Spleen (tissue), 7 donors: ENCODE measurements at regions not wholly inside any gene's neighbourhood (a gene's known extent, or its start where the extent isn't known, plus 50 kb on each side); places are given as distances from the start of the nearest gene placed in this dataset.

Experiments
- POLR2A ChIP-seq, 3 donors: fragments of 450-650 bp; IDR thresholded peaks; one replicate each; pipeline ENCODE4 v1.5.1; 2017; ENCODE audit warnings: antibody characterized with exemption in 3 of 3, mild to moderate bottlenecking in 1 of 3
- TF ChIP-seq, protein P1 (sequence below), 11 experiments: fragments of 200-600 bp in 7 of 11; fragments of 450-650 bp in 4 of 11; sonication (generic) in 4 of 11; IDR thresholded peaks in 8 of 11; conservative IDR thresholded peaks in 3 of 11; 1 replicate in 7 of 11; 2 replicates in 4 of 11; pipeline versions ENCODE4 v1.4.0 to v1.8.0; 2016 to 2021; ENCODE audit warnings: antibody characterized with exemption in 11 of 11, inconsistent platforms in 4 of 11, mild to moderate bottlenecking in 1 of 11
- donor health status: DM: no; HTN: no; CAD: no; lungs with moderate emphysema.
- donor health status: DM: no; HTN: no; CAD: no.
- donor health status: DM: no; HTN: no; CAD: no.

DNA sequence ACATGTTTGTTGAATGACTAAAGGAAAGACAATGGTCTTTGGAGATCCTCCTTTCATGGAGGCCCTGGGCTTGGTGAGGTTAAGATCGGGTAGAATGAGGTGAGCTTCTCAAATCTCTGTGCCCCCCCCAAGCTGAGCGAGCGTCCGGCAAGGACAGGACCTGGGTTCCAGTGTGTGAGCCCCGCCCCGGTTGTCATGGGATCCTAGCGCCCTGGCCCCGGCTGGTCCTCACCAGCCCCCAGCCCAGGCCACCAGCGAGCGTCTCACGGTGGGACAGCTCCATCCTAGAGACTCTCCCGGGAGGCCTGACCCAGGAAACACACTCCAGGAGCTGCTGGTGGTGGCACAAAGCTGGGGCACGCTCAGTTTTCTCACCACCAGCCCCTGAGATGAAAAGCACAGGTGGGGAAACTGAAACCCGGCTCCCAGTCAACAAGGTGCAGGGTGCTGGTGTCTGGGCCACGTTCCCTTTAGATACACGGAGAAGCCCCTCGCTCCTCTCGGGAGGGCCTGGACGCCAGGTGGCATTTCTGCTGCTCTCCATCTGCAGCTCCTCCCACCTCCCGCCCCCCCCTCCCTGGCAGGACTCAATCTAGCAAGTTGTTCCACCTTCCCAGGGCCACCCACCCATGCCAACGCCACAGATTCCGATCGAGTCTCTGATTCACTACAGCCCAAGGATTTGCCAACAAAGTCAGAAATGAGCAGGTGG lies 131.3 kb upstream of the PPP1R26 start:
- TF ChIP-seq, protein P1, sequence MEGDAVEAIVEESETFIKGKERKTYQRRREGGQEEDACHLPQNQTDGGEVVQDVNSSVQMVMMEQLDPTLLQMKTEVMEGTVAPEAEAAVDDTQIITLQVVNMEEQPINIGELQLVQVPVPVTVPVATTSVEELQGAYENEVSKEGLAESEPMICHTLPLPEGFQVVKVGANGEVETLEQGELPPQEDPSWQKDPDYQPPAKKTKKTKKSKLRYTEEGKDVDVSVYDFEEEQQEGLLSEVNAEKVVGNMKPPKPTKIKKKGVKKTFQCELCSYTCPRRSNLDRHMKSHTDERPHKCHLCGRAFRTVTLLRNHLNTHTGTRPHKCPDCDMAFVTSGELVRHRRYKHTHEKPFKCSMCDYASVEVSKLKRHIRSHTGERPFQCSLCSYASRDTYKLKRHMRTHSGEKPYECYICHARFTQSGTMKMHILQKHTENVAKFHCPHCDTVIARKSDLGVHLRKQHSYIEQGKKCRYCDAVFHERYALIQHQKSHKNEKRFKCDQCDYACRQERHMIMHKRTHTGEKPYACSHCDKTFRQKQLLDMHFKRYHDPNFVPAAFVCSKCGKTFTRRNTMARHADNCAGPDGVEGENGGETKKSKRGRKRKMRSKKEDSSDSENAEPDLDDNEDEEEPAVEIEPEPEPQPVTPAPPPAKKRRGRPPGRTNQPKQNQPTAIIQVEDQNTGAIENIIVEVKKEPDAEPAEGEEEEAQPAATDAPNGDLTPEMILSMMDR (IDR thresholded peaks at IDR 0.05 in 8 of 11, conservative IDR thresholded peaks at IDR 0.05 in 3 of 11), result no peak
- no peak for TF ChIP-seq POLR2A (IDR thresholded peaks at IDR 0.05)
